IPS DF 19.7 (cell line): ENCODE measurements at regions not wholly inside any gene's neighbourhood (a gene's known extent, or its start where the extent isn't known, plus 50 kb on each side); places are given as distances from the start of the nearest gene placed in this dataset.
"Not testable (repeated sequence)": the region's sequence is repeated elsewhere in the genome, so short reads cannot be mapped to it uniquely, and the experiment has no call there.

Source experiments
- DNase-seq: peaks from one replicate; pipeline ENCODE4 v3.0.0-alpha.2; 2013; ENCODE audit warnings: low read depth, low spot score

DNA sequence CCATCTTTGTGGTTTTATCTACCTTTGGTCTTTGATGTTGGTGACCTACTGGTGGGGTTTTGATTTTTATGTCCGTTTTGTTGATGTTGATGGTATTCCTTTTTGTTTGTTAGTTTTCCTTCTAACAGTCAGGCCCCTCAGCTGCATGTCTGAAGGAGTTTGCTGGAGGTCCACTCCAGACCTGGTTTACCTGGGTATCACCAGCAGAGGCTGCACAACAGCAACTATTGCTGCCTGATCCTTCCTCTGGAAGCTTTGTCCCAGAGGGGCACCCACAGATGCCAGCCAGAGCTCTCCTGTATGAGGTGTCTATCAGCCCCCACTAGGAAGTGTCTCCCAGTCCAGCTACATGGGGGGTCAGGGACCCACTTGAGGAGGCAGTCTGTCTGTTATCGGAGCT is 199.3 kb upstream of the WDFY3 start:
- DNase-seq = no peak

DNA sequence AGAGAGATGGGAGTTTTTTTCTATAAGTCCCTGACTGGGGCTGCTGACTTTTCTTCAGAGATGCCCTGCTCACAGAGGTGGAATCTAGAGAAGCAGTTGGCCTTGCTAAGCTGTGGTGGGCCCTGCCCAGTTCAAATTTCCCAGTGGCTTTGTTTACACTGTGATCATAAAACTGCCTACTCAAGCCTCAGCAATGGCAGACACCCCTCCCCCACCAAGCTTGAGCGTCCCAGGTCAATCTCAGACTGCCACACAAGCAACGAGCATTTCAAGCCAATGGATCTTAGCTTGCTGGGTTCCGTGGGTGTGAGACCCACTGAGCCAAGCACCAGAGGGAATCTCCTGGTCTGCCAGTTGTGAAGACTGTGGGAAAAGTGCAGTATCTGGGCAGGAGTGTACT is 199.8 kb upstream of the WDFY3 start:
- no peak for DNase-seq

DNA sequence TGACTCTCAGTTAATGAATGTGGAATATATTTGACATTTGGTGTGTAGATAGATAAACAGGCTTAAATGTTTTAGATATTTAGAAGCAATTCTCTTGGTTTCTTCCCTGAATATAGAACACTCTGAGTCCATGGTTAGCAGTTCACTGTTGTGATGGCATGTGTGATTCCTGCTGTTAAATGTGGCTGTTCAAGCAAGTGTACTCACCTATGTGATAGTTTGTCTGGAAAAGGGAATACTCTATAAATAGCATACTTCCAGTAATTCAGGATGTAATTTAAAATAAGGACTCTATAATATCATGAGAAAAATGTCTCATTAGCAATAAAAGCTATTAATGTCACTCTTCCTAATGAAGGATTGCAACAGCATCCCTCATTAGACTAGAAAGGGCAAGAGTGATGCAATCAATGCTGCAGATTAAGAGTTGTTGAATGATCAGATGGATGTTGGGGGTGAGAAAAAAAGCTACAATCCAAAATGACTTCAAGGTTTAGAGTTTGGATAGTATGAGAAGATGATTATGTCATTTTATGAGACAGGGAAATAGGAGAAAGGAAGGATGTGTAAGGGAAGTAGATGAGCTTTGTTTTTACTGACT is 201.8 kb upstream of the WDFY3 start:
- no peak for DNase-seq

DNA sequence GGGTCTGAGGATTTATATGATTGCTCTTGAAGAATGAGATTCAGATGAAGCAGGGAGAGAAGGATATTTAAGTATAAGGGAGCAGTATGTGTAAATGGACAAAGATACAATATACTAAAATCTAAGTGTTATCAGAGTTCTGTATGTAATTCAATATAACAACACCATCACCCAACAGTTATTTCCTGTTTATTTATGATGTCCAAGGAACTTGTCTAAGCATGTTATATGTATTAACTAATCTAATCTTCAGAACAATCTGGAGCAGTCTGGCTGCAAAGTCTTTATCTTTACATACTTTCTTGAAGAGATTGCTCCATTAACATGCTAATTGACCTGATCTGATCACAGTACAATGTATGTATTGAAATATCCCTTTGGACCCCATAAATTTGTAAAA is 203.8 kb upstream of the WDFY3 start:
- no peak for DNase-seq

DNA sequence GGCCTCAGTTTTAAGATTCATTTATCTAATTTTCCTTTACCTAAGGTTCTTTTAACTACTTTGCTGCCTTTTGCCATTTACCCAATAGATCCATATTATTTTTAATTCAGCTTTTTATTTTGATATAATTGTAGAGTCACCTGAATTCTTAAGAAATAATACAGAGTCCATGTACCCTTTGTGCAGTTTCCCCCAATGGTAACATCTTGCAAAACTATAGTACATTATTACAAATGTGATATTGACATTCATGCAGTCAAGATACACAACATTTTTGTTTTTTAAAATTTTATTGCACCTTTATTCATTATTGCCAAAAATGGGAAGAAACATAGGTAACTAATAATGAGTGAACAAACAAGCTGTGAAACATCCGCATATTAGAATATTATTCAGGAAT is 208.7 kb upstream of the WDFY3 start:
- DNase-seq = no peak

DNA sequence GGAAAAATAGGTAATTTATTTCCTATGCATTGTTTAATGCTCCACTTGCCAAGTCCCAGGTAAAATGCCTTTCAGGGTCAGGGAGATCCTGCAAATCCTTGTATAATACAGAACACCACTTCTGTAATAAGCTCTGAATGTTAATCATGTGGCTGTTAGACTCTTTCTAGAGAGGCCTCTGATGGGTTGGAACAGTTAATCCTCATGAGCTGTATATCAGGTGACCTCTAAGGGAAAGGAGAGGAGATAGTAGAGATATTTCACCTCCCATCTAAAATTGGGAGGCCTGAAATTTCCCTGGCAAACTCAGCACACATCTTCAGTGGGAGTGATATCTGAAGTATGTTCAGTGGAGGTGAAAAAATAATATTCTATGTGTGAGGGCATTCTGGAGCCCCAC is 210.6 kb upstream of the WDFY3 start:
- no peak for DNase-seq

DNA sequence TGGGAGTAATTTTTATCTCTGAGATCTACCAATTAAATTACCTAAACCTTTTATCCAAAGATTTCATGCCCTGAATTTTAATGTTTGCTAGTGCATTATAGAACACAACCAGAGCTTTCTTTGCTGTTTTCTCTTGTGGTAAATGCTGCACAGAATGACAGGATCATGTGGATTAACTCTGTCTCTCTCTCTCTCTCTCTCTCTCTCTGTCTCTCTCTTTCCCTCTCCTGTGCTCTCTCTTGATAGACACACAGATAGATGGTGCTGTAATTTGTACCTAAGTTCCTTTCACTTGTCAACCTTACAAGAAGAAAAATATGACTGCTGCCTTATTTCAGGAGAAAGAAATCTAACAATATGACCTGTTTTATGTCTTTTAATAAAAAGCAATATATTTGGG is 211.2 kb upstream of the WDFY3 start:
- no peak for DNase-seq

DNA sequence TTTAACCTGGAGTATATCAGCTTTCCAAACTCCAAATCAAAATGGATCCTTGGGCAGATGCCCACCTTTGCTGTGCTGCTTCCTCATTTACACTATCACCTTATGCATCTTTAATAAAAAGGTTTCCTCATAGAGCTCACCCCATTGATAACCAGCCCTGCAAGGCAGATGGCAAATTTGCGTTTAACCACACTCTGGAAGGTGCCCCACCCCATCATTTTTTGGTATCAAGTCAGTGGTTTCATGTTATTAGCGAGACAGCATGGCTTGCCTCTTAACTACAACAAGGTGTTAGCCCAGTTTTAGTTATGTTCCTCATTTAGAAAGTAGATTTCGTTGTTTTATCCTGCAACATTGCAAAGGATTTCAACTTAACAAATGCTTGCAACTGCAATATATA is 214.0 kb upstream of the WDFY3 start:
- no peak for DNase-seq

DNA sequence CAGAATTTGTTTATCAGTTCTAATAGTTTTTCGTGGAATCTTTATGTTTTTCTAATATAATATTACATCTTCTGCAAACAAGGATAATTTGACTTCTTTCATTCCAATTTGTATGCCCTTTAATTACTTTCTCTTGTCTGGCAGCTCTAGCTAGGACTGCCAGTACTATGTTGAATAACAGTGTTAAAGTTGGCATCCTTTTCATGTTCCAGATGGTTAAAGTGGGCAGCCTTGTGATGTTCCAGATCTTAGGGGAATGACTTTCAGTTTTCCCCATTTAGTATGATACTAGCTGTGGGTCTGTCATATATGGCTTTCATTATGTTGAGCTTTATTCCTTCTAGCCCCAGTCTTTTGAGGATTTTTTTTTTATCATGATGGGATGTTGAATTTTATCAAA is 220.6 kb upstream of the WDFY3 start:
- DNase-seq = no peak

DNA sequence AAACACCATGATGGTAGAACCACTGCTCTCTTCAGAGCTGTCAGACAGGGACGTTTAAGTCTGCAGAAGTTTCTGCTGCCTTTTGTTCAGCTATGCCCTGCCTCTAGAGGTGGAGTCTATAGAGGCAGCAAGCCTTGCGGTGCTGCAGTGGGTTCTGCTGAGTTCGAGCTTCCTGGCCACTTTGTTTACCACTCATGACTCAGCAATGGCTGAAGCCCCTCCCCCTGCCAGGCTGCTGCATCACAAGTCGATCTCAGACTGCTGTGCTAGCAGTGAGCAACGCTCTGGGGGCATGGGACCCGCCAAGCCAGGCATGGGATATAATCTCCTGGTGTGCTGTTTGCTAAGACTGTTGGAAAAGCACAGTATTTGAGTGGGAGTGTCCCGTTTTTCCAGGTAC is 229.5 kb upstream of the WDFY3 start:
- DNase-seq = not testable (repeated sequence)

DNA sequence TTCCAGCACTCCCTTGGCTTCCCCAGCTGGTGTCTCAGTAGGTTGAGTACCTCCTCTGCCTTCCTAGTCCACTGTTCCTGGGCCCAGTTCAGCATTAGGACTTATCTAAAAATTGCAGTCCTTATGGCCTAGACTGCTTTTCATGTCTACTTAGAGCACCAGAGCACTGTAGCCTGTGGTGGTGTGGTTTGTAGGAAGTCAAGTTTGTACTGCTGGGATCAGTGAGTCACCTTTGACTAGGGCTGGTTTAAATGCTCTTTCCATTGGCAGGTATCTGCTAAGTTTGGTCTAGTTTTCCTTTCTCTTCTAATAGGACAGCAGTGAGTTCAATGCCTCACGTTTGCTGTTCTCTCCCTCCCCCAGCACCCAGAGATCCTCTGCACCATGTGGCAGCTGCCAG is 233.6 kb upstream of the WDFY3 start:
- DNase-seq = no peak

DNA sequence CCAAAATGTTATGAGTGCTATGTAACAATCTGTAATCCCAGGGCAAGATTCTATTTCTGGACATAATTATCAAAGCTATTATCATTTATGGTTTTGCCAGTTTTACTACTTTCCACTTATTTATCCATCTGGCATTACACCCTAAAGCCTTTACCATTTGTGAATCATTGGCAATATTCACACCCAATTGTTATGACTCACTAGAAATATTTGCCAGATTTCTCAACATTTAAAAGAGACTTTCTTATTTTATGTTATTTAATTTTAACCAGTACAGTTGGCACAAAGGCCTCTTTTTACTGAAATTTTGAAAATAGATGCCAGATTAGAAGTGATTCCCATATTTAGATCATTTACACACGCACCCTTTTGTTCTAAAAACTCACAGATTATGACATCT is 242.7 kb upstream of the WDFY3 start:
- DNase-seq = no peak

DNA sequence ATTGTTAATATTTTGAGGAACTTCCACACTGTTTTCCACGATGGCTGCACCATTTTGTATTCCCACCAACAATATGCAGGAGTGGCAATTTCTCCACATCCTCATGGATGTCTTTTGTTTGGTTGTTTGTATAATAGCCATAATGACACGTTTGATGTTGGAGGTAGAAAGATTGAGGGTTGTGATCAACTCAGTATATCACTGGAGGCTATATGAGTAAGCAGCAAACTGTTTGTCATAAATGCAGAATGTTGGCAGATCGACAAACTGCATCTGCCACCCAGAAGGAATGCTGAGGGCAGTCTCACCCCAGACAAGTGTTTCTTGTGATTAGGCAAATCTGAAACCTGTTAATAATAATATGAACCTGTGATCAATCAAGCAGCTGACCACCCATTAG is 243.9 kb upstream of the WDFY3 start:
- DNase-seq = no peak

DNA sequence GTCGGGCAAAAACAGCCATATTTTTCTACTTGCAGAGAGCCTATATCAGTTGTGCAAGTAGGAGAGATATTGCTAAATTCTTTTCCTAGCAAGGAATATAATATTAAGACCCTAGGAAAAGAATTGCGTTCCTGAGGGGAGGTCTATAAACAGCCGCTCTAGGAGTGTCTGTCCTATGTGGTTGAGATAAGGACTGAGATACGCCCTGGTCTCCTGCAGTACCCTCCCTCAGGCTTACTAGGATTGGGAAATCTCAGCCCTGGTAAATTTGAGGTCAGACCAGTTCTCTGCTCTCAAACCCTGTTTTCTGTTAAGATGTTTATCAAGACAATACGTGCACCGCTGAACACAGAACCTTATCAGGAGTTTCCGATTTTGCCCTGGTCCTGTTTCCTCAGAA is 250.1 kb upstream of the WDFY3 start:
- not testable (repeated sequence) for DNase-seq

DNA sequence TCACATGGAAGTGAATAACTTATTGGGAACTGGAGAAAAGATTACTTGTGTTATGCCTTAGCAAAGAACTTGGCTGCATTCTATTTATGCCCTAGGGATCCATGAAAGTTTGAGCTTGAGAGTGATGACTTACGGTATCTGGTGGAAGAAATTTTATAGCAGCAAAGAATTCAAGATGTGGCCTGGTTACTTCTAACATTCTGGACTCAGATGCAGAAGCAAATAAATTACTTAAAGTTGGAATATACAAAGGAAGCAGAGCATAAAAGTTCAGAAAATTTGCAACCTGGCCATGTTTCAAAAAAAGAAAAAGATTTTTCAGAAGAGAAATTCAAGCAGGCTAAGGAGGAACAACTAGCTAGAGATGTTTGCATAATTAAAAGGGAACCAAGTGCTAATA is 252.3 kb upstream of the WDFY3 start:
- no peak for DNase-seq

DNA sequence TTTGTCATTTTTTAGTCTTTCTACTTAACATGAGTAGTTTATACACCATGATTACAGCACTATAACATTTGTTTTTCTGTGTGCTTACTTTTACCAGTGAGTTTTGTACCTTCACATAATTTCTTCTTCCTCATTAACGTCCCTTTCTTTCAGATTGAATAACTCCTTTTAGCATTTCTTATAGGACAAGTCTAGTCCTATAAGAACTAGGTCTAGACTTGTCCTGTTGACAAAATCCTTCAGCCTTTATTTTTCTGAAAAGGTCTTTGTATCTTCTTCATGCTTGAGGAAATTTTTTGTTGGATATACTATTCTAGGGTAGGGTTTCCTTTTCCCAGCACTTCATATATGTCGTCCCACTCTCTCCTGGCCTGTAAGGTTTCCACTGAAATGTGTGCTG is 253.3 kb upstream of the ARHGAP24 start:
- no peak for DNase-seq

DNA sequence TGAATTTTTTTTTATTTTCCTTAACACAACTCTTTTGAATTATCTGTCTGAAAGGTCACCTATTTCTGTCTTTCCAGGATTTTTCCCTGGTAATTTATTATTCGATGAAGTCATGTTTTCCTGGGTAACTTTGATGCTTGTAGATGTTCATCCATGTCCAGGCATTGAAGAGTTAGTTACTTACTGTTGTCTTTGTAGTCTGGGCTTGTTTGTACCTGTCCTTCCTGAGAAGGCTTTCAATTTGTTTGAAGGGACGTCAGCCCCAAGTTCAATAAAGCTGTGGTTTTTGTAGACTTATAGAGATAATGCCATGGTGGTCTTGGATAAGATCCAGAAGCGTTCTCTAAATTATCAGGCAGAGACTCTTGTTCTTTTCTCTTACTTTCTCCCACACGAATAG is 252.4 kb upstream of the ARHGAP24 start:
- no peak for DNase-seq

DNA sequence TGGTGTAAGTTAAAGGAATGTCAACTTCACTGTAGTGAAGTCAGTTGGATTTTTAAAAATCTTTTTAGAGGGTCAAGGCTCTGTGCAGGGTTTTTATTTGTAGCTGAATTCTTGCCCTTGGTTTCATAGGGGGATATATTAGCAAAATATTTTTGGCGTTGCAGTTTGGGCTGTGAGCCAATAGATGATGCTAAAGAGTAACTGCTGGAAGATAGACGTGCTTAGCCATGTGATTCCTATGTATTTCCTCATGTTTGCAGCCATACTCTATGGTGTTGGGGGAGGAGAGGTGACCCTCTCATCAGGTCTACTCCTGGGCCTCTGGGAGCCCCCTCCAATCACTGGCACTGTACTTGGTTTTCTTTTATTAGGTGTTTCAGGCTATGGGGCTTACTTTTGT is 246.7 kb upstream of the ARHGAP24 start:
- no peak for DNase-seq

DNA sequence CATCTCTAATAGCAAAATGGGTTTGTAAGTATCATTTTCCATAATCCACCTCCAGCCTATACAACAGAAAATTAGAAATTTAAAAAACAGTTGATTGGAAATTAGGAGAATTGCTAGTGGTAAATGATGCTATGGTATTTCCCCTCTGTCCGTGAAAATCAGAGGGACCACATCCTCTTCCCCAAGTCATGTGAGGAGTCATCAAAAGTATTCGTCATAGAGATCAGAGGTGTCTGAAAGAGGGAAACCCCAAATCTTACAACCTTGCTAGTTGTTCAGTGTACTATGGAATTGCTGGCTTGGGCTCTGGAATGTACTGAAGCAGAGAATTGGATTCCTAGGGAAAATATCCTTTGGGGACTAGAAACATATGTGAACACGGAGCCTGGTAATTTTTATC is 241.4 kb upstream of the ARHGAP24 start:
- no peak for DNase-seq

DNA sequence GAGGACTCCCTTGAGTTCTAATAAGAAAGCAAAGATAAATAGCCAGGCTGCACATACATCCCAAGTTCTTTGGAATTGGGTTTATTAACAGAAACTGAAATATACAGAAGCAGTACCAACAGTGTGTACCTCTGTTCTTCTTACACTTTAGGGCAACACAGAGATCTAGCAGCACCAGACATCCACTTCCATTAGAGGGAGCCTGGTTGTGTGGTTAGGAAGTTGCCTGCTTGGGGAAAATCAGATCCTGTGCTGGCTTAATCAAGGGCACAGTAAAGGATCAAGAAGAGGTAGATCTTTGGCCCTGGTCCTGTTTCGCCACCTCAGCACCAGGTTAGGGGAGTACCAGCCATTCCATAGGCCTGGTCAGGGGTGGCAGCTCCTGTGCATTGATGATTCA is 231.1 kb upstream of the ARHGAP24 start:
- no peak for DNase-seq

DNA sequence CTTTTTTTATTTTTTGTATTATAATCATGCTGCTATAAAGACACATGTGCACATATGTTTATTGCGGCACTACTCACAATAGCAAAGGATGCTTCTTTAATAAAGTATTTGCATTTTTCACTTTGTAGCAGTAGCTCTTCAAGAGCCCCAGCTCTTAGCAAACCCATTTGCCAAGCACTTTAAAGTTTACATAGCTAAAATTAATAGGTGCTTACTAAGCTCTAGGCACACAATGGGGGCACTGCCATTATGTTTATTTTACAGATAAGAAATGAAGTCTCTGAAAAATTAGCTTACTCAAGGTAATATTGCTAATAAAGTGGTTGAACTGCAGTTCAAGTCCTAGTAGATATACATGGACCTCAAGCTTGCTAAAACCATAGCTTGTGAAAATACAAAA is 230.3 kb upstream of the ARHGAP24 start:
- DNase-seq = no peak

DNA sequence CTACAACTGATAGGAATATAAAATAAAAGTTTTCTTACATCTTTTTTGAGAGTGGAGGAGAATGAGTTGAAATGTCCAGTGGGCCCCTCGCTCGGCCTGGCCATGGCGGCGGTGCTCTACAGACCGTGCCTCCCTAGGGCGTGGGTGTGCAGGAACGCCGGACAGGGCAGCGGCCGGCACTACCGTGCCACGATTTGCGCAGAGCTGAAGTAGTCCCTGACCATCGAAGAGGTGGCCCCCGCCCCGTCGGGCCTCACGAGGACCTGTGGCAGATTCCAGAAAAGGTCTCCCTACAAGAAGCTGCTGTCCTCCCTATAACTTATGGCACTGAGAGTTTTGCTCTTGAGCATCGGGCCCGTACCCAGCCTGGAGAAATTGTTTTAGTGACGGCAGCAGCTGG is 228.9 kb upstream of the ARHGAP24 start:
- no peak for DNase-seq

DNA sequence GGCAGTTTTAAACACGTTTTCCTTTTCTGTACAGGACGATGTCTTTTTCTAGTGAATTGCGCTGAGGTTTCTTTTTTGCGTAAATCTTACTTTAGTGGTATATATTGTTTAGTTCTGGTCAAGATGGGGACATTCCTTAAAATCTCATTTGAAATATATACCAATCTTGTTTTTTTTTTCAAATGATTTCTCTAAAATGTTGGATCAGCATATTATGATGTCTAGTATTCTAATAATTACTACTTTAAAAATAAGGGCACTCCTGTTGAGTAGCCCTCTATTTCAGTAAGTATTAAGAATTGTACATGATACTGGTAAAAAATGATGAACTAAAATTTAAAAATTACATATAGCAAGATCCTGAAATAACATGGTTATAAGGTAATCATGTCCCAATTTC is 224.1 kb upstream of the ARHGAP24 start:
- no peak for DNase-seq

DNA sequence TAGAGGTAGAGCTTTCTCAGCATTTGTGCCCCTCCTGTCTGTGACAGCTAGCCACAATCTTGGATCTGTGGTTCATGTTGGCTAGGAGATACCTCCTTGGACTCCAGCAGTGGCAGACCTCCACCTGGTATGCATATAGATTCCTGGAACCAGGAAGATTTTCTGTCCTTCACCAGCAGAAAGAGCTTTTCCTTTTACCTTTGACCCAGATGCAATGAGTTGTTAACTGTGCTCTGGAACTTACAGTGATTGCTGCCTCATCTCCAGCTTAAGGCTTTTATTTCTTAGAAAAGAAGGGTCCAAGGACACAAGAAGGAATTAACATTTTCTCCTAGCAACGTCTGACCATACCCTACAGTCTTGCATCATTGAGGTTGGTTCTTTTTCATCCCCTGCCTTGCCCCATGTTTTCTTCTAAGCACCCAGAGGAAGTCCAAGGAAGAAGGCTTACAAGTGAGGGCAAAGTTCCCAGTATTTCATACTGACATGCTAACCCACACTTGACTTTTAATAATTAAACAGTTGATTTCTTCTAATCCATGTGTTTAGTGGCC is 217.1 kb upstream of the ARHGAP24 start:
- DNase-seq = no peak
